ENCODE measurements at regions not wholly inside any gene's neighbourhood (a gene's known extent, or its start where the extent isn't known, plus 50 kb on each side); places are given as distances from the start of the nearest gene placed in this dataset.

GRCh38 chr15:96274698-96275097 lies 55.8 kb upstream of the NR2F2 start:
- Histone ChIP-seq H3K27ac (ENCODE audit: low read length) (no peak overlapping the region), H2AFZ (ENCODE audit: low read depth, low read length) (no peak overlapping the region), H3K4me3 (ENCODE audit: low read length) (no peak overlapping the region), H3K79me2 (ENCODE audit: low read length) (no peaks in the 10 kb centered on the region), H3K4me2 (ENCODE audit: low read length) (no peak overlapping the region), H3K27me3 (ENCODE audit: low read depth, low read length) (peaks cover 9% of the 10 kb centered on the region; the same call in 1 of the 2 replicates), H3K4me1 (ENCODE audit: low read length) (no peaks in the 10 kb centered on the region), H3K36me3 (replicated peaks; ENCODE audit: low read depth, low read length) (no peaks in the 10 kb centered on the region), H4K20me1 (ENCODE audit: insufficient read depth, low read length) (no peaks in the 10 kb centered on the region), H3K9me3 (ENCODE audit: insufficient read depth, low read length) (no peaks in the 10 kb centered on the region), H3K9ac (ENCODE audit: low read length) (no peak overlapping the region)
- TF ChIP-seq CTCF (IDR thresholded peaks at IDR 0.05; ENCODE audit: low read depth, low read length) (no peak), EZH2phosphoT487 (IDR thresholded peaks at IDR 0.05; ENCODE audit: low read depth) (no peak)

- no peaks in the 10 kb centered on the region for H3K4me1 ChIP-seq (ENCODE audit: low read length)
- H3K27me3 ChIP-seq (ENCODE audit: low read depth, low read length): peaks cover 6% of the 10 kb centered on the region; the same call in 1 of the 2 replicates
- H3K9ac ChIP-seq (ENCODE audit: low read length): no peak overlapping the region
- H4K20me1 ChIP-seq (ENCODE audit: insufficient read depth, low read length): no peaks in the 10 kb centered on the region
- H3K36me3 ChIP-seq (replicated peaks; ENCODE audit: low read depth, low read length): no peaks in the 10 kb centered on the region
- no peak overlapping the region for H3K27ac ChIP-seq (ENCODE audit: low read length)
- TF ChIP-seq EZH2phosphoT487 (IDR thresholded peaks at IDR 0.05; ENCODE audit: low read depth): no peak
- TF ChIP-seq CTCF (IDR thresholded peaks at IDR 0.05; ENCODE audit: low read depth, low read length): no peak
- H2AFZ ChIP-seq (ENCODE audit: low read depth, low read length): no peak overlapping the region
- no peak overlapping the region for H3K4me3 ChIP-seq (ENCODE audit: low read length)
- no peaks in the 10 kb centered on the region for H3K79me2 ChIP-seq (ENCODE audit: low read length)
- H3K4me2 ChIP-seq (ENCODE audit: low read length): no peak overlapping the region
- H3K9me3 ChIP-seq (ENCODE audit: insufficient read depth, low read length): 0 out of 2 replicates have a peak, but pooled peaks cover 6% of the 10 kb centered on the region
Observed at GRCh38 chr15:96276438-96277210, 53.9 kb upstream of the NR2F2 start.

Measured in OCI-LY3 (cell line).